IMR-90 (cell line): ENCODE measurements at regions not wholly inside any gene's neighbourhood (a gene's known extent, or its start where the extent isn't known, plus 50 kb on each side); places are given as distances from the start of the nearest gene placed in this dataset.

Experiments used
- BHLHE40 ChIP-seq: fragments of 150-350 bp; IDR thresholded peaks from 2 replicates; pipeline ENCODE4 v1.6.1; 2016; ENCODE audit warnings: mild to moderate bottlenecking, low read depth, low read length
- CEBPB ChIP-seq: IDR thresholded peaks from 2 replicates; pipeline ENCODE4 v1.6.1; 2012; ENCODE audit warnings: low read depth, low read length, improper control_type of control experiment
- FOS ChIP-seq: fragments of 150-350 bp; IDR thresholded peaks from 2 replicates; pipeline ENCODE4 v1.6.1; 2016; ENCODE audit warnings: low read depth, low read length
- MAFK ChIP-seq: IDR thresholded peaks from 2 replicates; pipeline ENCODE4 v1.6.1; 2012; ENCODE audit warnings: low read depth, low read length, improper control_type of control experiment
- MAZ ChIP-seq: IDR thresholded peaks from 2 replicates; pipeline ENCODE4 v1.6.1; 2012; ENCODE audit warnings: low read depth, mild to moderate bottlenecking, low read length, improper control_type of control experiment, moderate library complexity, borderline replicate concordance
- MXI1 ChIP-seq: IDR thresholded peaks from 2 replicates; pipeline ENCODE4 v1.6.1; 2012; ENCODE audit warnings: low read depth, mild to moderate bottlenecking, low read length, moderate library complexity, borderline replicate concordance
- NFE2L2 ChIP-seq: fragments of 150-350 bp; IDR thresholded peaks from 2 replicates; pipeline ENCODE4 v1.6.1; 2016; ENCODE audit warnings: low read depth, mild to moderate bottlenecking, low read length
- POLR2A ChIP-seq: IDR thresholded peaks from 2 replicates; pipeline ENCODE4 v1.6.1; 2012; ENCODE audit warnings: mild to moderate bottlenecking, low read depth, low read length
- RAD21 ChIP-seq: IDR thresholded peaks from 2 replicates; pipeline ENCODE4 v1.6.1; 2012; ENCODE audit warnings: low read length, improper control_type of control experiment
- RCOR1 ChIP-seq: IDR thresholded peaks from 2 replicates; pipeline ENCODE4 v1.6.1; 2012; ENCODE audit warnings: mild to moderate bottlenecking, low read length, improper control_type of control experiment; ENCODE audit not compliant: insufficient replicate concordance
- RFX5 ChIP-seq: IDR thresholded peaks from 2 replicates; pipeline ENCODE4 v1.8.0; 2012; ENCODE audit warnings: low read depth, mild to moderate bottlenecking, low read length, moderate library complexity
- TF ChIP-seq, protein P1 (sequence below): conservative IDR thresholded peaks from 2 replicates; pipeline ENCODE4 v1.5.1; 2012; ENCODE audit warnings: mild to moderate bottlenecking, low read depth, low read length, improper control_type of control experiment
- TF ChIP-seq, protein P2 (sequence below): fragments of 150-350 bp; IDR thresholded peaks from 2 replicates; pipeline ENCODE4 v1.6.1; 2016; ENCODE audit warnings: low read depth, mild to moderate bottlenecking, low read length, moderate library complexity, borderline replicate concordance
- TF ChIP-seq, protein P3 (sequence below): fragments of 150-350 bp; IDR thresholded peaks from 2 replicates; pipeline ENCODE4 v1.6.1; 2017; ENCODE audit warnings: mild to moderate bottlenecking, antibody characterized with exemption, low read length, low read depth

DNA sequence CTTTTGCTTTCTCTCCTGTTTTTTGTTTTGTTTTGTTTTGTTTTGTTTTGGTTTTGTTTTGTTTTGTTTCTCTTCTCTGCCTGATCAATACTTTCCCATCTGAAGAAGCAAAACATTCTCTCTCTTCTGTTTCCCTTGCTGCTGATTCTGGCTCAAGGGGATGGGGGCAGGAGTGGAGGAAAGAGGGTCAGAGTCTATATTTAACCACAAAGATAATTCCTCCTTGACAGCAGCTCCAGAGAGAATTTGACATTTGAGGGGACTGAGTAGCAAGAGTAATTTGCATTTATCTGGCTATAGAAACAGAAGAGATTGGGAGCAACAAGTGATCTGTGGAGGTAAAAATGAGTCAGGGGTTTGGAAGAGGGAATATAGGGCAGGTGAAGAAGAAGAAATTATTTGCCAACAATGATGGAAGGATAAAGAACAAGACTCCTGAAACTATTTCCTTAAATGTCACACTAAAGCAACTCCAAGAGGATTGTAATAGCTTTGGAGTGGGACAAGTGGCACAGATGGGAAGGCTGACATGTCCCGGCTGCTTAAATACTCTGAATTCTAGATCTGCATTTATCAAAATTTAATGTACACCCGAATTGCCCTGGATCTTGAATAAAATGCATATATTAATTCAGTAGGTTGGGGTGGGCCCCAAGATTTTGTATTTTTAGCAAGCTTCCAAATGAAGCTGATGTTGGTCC lies 349.3 kb upstream of the PLXNA2 start:
- TF ChIP-seq, protein P1, sequence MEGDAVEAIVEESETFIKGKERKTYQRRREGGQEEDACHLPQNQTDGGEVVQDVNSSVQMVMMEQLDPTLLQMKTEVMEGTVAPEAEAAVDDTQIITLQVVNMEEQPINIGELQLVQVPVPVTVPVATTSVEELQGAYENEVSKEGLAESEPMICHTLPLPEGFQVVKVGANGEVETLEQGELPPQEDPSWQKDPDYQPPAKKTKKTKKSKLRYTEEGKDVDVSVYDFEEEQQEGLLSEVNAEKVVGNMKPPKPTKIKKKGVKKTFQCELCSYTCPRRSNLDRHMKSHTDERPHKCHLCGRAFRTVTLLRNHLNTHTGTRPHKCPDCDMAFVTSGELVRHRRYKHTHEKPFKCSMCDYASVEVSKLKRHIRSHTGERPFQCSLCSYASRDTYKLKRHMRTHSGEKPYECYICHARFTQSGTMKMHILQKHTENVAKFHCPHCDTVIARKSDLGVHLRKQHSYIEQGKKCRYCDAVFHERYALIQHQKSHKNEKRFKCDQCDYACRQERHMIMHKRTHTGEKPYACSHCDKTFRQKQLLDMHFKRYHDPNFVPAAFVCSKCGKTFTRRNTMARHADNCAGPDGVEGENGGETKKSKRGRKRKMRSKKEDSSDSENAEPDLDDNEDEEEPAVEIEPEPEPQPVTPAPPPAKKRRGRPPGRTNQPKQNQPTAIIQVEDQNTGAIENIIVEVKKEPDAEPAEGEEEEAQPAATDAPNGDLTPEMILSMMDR: no peak
- TF ChIP-seq MAZ: no peak
- TF ChIP-seq RAD21: no peak
- TF ChIP-seq POLR2A: no peak
- no peak for TF ChIP-seq RFX5
- TF ChIP-seq CEBPB: no peak
- TF ChIP-seq MXI1: no peak
- TF ChIP-seq, protein P2, sequence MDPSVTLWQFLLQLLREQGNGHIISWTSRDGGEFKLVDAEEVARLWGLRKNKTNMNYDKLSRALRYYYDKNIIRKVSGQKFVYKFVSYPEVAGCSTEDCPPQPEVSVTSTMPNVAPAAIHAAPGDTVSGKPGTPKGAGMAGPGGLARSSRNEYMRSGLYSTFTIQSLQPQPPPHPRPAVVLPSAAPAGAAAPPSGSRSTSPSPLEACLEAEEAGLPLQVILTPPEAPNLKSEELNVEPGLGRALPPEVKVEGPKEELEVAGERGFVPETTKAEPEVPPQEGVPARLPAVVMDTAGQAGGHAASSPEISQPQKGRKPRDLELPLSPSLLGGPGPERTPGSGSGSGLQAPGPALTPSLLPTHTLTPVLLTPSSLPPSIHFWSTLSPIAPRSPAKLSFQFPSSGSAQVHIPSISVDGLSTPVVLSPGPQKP: no peak
- no peak for TF ChIP-seq NFE2L2
- TF ChIP-seq RCOR1: no peak
- TF ChIP-seq FOS: no peak
- no peak for TF ChIP-seq MAFK
- TF ChIP-seq, protein P3, sequence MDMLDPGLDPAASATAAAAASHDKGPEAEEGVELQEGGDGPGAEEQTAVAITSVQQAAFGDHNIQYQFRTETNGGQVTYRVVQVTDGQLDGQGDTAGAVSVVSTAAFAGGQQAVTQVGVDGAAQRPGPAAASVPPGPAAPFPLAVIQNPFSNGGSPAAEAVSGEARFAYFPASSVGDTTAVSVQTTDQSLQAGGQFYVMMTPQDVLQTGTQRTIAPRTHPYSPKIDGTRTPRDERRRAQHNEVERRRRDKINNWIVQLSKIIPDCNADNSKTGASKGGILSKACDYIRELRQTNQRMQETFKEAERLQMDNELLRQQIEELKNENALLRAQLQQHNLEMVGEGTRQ: no peak
- TF ChIP-seq BHLHE40: no peak
